ENCODE measurements at regions not wholly inside any gene's neighbourhood (a gene's known extent, or its start where the extent isn't known, plus 50 kb on each side); places are given as distances from the start of the nearest gene placed in this dataset.

DNA sequence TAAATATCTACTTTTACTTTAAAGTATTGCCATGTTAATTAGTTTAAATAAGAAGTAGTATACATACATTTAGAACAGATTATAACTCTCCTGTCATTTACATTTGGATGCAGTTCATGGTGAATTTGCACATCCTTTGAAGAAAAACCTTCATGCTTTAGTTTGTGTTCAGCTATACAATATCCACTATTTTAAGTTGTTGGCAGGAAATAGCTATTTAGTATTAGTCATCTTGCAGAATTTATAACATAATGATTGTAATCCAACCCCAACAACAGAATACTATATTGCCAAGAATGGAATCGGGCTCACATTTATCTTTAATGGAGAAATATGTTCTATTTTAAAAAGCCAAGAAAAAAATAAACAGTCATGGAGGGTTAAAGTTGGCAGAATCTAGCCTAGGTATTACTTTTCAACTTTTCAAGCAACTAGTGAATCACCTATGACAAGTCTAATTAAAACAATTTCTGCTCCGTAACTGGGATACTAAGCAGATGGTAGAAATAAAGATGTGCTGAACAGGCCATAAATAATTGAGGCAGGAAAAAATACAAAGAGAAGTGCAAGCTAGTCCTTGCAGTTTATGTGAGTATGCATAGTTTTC lies 1170.6 kb upstream of the NUDT12 start:
- H3K4me2 ChIP-seq, result no peak overlapping the region
- H4K20me1 ChIP-seq (ENCODE audit: insufficient read depth, poor library complexity, severe bottlenecking), result no peaks in the 10 kb centered on the region
- TF ChIP-seq, protein P1, sequence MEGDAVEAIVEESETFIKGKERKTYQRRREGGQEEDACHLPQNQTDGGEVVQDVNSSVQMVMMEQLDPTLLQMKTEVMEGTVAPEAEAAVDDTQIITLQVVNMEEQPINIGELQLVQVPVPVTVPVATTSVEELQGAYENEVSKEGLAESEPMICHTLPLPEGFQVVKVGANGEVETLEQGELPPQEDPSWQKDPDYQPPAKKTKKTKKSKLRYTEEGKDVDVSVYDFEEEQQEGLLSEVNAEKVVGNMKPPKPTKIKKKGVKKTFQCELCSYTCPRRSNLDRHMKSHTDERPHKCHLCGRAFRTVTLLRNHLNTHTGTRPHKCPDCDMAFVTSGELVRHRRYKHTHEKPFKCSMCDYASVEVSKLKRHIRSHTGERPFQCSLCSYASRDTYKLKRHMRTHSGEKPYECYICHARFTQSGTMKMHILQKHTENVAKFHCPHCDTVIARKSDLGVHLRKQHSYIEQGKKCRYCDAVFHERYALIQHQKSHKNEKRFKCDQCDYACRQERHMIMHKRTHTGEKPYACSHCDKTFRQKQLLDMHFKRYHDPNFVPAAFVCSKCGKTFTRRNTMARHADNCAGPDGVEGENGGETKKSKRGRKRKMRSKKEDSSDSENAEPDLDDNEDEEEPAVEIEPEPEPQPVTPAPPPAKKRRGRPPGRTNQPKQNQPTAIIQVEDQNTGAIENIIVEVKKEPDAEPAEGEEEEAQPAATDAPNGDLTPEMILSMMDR (IDR thresholded peaks at IDR 0.05; ENCODE audit: poor library complexity), result no peak
- no peak for TF ChIP-seq EZH2phosphoT487 (IDR thresholded peaks at IDR 0.05; ENCODE audit: low read depth, severe bottlenecking, unreplicated experiment)
- no peak for TF ChIP-seq EZH2 (IDR thresholded peaks at IDR 0.05; ENCODE audit: borderline replicate concordance)
- no peaks in the 10 kb centered on the region for H3K36me3 ChIP-seq (replicated peaks; ENCODE audit: insufficient read depth, low read depth)
- H3K27me3 ChIP-seq, result no peaks in the 10 kb centered on the region
- no peaks in the 10 kb centered on the region for H3K4me1 ChIP-seq (ENCODE audit: insufficient read depth)
- WGBS (ENCODE audit: low lambda C conversion rate, missing lambda C conversion rate), result 79% methylated on average over 2 of the region's 2 CpGs
- H3K79me2 ChIP-seq, result no peaks in the 10 kb centered on the region
- H3K27ac ChIP-seq, result no peak overlapping the region
- no peaks in the 10 kb centered on the region for H3K9me3 ChIP-seq (ENCODE audit: low read depth)
- H3K4me3 ChIP-seq, result no peak overlapping the region
- H2AFZ ChIP-seq, result no peak overlapping the region
- H3K9me2 ChIP-seq (replicated peaks; ENCODE audit: insufficient read depth), result no peaks in the 10 kb centered on the region
- no peak for DNase-seq (ENCODE audit: low spot score)

DNA sequence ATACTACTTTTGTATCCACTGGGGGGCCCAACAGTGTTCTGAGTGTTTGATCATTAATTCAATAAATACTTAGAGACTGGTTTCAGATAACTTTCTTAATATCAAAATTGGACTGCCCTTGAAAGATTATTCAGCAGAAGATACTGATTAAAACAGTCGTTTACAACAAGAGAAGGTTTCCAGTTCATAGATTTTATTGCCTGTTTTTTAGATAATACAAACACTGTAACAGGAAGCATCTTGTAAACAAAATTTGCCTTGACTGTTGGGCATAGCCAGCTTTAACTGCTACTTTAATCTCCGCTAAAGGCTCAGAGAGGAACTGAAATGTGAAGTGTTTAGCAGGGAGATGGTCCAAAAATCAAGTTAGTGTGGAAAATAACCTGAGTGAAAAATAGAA lies 1168.7 kb upstream of the NUDT12 start:
- 51% methylated on average over 2 of the region's 2 CpGs for WGBS (ENCODE audit: low lambda C conversion rate, missing lambda C conversion rate)
- Histone ChIP-seq H3K9me3 (ENCODE audit: low read depth) (no peaks in the 10 kb centered on the region), H3K4me2 (no peak overlapping the region), H3K79me2 (no peaks in the 10 kb centered on the region), H3K4me3 (no peak overlapping the region), H3K36me3 (replicated peaks; ENCODE audit: insufficient read depth, low read depth) (no peaks in the 10 kb centered on the region), H3K9me2 (replicated peaks; ENCODE audit: insufficient read depth) (no peaks in the 10 kb centered on the region), H2AFZ (no peak overlapping the region), H3K27me3 (no peaks in the 10 kb centered on the region), H3K4me1 (ENCODE audit: insufficient read depth) (no peaks in the 10 kb centered on the region), H4K20me1 (ENCODE audit: insufficient read depth, poor library complexity, severe bottlenecking) (no peaks in the 10 kb centered on the region), H3K27ac (no peak overlapping the region)
- DNase-seq (ENCODE audit: low spot score), result no peak
- TF ChIP-seq EZH2phosphoT487 (IDR thresholded peaks at IDR 0.05; ENCODE audit: low read depth, severe bottlenecking, unreplicated experiment), result no peak
- no peak for TF ChIP-seq EZH2 (IDR thresholded peaks at IDR 0.05; ENCODE audit: borderline replicate concordance)
- TF ChIP-seq, protein P1 (IDR thresholded peaks at IDR 0.05; ENCODE audit: poor library complexity), result no peak

DNA sequence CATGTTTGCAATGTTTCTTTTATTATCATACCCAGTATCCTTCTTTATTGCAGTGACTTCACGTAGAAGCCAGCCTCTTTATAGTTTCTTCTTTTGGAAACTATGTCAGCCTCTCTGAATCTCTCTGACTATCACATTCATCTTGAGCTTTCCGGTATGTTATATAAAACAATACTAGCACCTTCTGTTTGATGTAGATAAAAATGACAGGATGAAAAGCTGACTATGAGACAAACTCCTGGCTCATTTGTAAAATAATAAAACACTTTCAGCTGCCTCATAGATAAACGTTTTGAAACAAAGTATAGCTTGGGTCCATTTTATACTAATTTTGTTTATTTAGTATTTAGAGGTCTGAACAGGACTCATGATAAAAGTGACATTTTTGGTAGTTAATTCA lies 1145.4 kb upstream of the NUDT12 start:
- H3K27ac ChIP-seq, result no peak overlapping the region
- WGBS (ENCODE audit: low lambda C conversion rate, missing lambda C conversion rate), result 60% methylated on average over 3 of the region's 3 CpGs

More for the DNA sequence above, 1145.4 kb upstream of the NUDT12 start:
- H3K4me2 ChIP-seq, result no peak overlapping the region
- H3K9me3 ChIP-seq (ENCODE audit: low read depth), result no peaks in the 10 kb centered on the region
- no peak for DNase-seq (ENCODE audit: low spot score)
- no peak overlapping the region for H2AFZ ChIP-seq
- H3K36me3 ChIP-seq (replicated peaks; ENCODE audit: insufficient read depth, low read depth), result no peaks in the 10 kb centered on the region
- H3K9me2 ChIP-seq (replicated peaks; ENCODE audit: insufficient read depth), result no peaks in the 10 kb centered on the region
- TF ChIP-seq EZH2 (IDR thresholded peaks at IDR 0.05; ENCODE audit: borderline replicate concordance) (no peak), EZH2phosphoT487 (IDR thresholded peaks at IDR 0.05; ENCODE audit: low read depth, severe bottlenecking, unreplicated experiment) (no peak)
- TF ChIP-seq, protein P1 (IDR thresholded peaks at IDR 0.05; ENCODE audit: poor library complexity), result no peak
- H3K4me3 ChIP-seq, result no peak overlapping the region
- no peaks in the 10 kb centered on the region for H3K79me2 ChIP-seq
- no peaks in the 10 kb centered on the region for H3K4me1 ChIP-seq (ENCODE audit: insufficient read depth)
- H4K20me1 ChIP-seq (ENCODE audit: insufficient read depth, poor library complexity, severe bottlenecking), result no peaks in the 10 kb centered on the region
- no peaks in the 10 kb centered on the region for H3K27me3 ChIP-seq
